ENCODE measurements at regions not wholly inside any gene's neighbourhood (a gene's known extent, or its start where the extent isn't known, plus 50 kb on each side); places are given as distances from the start of the nearest gene placed in this dataset.

GRCh38 chr10:120641695-120642094, 184.7 kb downstream of the PLPP4 start:
- H3K36me3 ChIP-seq (ENCODE audit: control insufficient read depth, insufficient read depth, low read length): no peaks in the 10 kb centered on the region
- TF ChIP-seq CTCF (IDR thresholded peaks at IDR 0.05; ENCODE audit: insufficient read depth, low read depth, low read length): no peak
- no peaks in the 10 kb centered on the region for H3K27me3 ChIP-seq (ENCODE audit: control insufficient read depth, insufficient read depth, low read length)
- no peak for DNase-seq (ENCODE audit: low read depth)
- CTCF ChIA-PET: no interaction called here
- POLR2A ChIA-PET: no interaction called here
- no peak overlapping the region for H3K4me3 ChIP-seq (ENCODE audit: low read depth, low read length)

DNA sequence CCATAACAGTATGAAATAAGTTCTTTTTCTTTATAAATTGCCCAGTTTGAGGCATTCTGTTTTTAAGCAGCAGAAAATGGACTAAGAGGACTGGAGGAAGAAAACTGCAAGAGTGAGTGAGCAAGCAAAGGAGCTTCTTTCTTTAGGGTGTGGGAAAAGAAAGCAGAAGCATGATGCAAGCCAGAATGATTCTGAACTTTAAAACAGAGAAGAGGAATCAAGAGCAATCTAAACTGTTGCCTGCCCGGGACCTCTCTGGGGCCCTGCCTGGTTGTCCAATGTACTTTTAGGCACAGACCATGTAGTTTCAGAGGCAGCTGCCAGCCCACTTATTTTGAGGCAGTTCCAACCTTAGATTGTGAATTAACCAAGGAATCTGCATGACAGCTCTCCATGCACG, 186.3 kb downstream of the PLPP4 start:
- TF ChIP-seq CTCF (IDR thresholded peaks at IDR 0.05; ENCODE audit: insufficient read depth, low read depth, low read length): no peak
- Histone ChIP-seq H3K36me3 (ENCODE audit: control insufficient read depth, insufficient read depth, low read length) (no peaks in the 10 kb centered on the region), H3K4me3 (ENCODE audit: low read depth, low read length) (no peak overlapping the region), H3K27me3 (ENCODE audit: control insufficient read depth, insufficient read depth, low read length) (no peaks in the 10 kb centered on the region)
- POLR2A ChIA-PET: no interaction called here
- DNase-seq (ENCODE audit: low read depth): no peak
- CTCF ChIA-PET: interaction anchor here (1.0 kb wide), 1 partner anchor 11 kb away, joined by 4 read pairs; no protein-coding TSS in a partner anchor

DNA sequence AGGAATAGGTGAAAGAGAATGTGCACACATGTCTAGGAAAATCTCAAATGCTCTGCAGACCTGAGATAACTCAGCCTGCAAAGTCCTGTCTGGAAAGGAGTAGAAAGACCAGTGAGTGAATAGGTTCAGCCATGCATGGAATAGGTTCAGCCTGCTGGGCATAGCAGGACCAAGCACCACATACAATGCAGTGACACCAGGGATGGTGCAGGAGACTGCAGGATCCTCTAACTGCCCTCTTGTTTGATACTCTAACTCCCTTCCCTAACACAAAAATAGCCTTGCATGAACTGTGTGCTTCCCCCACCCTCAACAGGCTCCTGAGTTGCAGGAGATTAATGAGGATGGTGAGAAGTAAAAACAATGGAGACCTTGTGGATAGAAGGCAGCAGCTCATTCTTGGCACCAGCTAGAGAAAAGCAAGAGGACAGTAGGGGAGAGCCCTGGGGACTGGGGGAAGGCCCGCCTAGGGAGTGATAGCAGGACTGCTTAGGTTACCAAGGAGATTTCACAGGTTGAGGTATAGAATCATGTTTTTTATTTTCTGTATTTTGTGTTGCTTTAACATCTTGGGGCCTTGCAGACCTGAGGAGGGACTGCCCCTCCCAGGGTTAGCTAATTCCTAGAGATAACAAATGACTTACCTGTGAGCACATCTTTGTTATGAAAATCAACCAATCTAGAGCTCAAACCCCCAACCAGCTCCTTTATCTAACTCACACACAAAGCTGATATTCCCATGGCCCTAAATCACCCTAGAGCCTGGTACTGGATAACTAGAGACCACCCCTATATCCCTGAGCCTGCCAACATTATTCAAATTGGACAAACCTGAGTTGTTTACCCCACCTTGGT, 187.8 kb downstream of the PLPP4 start:
- Histone ChIP-seq H3K27me3 (ENCODE audit: control insufficient read depth, insufficient read depth, low read length) (no peaks in the 10 kb centered on the region), H3K36me3 (ENCODE audit: control insufficient read depth, insufficient read depth, low read length) (no peaks in the 10 kb centered on the region), H3K4me3 (ENCODE audit: low read depth, low read length) (no peak overlapping the region)
- no peak for TF ChIP-seq CTCF (IDR thresholded peaks at IDR 0.05; ENCODE audit: insufficient read depth, low read depth, low read length)
- CTCF ChIA-PET: no interaction called here
- DNase-seq (ENCODE audit: low read depth): no peak
- POLR2A ChIA-PET: no interaction called here

DNA sequence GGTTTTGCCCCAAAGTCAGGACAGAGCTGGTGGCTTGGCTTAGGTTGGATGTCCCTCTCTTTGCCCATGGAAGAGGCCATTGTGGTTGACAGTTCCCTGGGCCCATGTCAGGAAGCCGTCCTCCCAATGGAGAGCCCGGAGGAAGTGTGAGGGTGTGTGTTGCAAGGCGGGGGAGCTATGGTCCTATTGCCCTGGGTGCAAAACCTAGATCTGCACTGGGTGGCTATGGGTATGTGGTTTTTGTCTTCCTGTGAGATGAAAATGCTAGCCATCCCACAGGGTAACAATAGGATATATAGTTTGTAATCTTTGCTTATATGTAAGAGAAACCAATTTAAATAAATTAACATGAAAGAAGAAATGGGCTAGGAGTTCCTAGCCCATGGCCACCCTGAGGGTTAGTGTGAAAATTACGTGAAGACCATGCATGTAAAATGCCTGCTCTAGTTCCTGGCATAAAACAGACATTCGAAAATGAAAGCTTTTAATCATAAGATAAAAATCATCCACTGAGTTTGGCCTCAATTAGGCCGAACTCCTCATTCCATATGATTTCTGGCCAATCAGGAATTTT, 189.2 kb downstream of the PLPP4 start:
- no peak for DNase-seq (ENCODE audit: low read depth)
- TF ChIP-seq CTCF (IDR thresholded peaks at IDR 0.05; ENCODE audit: insufficient read depth, low read depth, low read length): no peak
- ChIA-PET CTCF (no interaction called here), POLR2A (no interaction called here)
- no peaks in the 10 kb centered on the region for H3K27me3 ChIP-seq (ENCODE audit: control insufficient read depth, insufficient read depth, low read length)
- H3K4me3 ChIP-seq (ENCODE audit: low read depth, low read length): no peak overlapping the region
- H3K36me3 ChIP-seq (ENCODE audit: control insufficient read depth, insufficient read depth, low read length): no peaks in the 10 kb centered on the region

- ChIA-PET POLR2A (no interaction called here), CTCF (no interaction called here)
- Histone ChIP-seq H3K36me3 (ENCODE audit: control insufficient read depth, insufficient read depth, low read length) (no peaks in the 10 kb centered on the region), H3K4me3 (ENCODE audit: low read depth, low read length) (no peak overlapping the region), H3K27me3 (ENCODE audit: control insufficient read depth, insufficient read depth, low read length) (no peaks in the 10 kb centered on the region)
- TF ChIP-seq CTCF (IDR thresholded peaks at IDR 0.05; ENCODE audit: insufficient read depth, low read depth, low read length): no peak
- DNase-seq (ENCODE audit: low read depth): no peak
Measured at GRCh38 chr10:120646738-120647456, 189.9 kb downstream of the PLPP4 start.
